PC-9 (cell line): ENCODE measurements at regions not wholly inside any gene's neighbourhood (a gene's known extent, or its start where the extent isn't known, plus 50 kb on each side); places are given as distances from the start of the nearest gene placed in this dataset.

Experiments used
- BruUV-seq: library from RNA; stranded (reverse); fragments of 400-500 nt; replicated peaks from 2 replicates; lab custom pipeline; 2021; lab: Mats Ljungman, UMichigan
- CTCF ChIA-PET: fragments of 300-600 bp; sonication (Branson Sonifier 250); formaldehyde crosslinking; loops from one replicate; lab custom pipeline; 2022; ENCODE audit warnings: antibody characterized with exemption; lab: Charles Lee
- POLR2A ChIA-PET: fragments of 300-600 bp; sonication (Branson Sonifier 250); formaldehyde crosslinking; loops from one replicate; lab custom pipeline; 2022; ENCODE audit warnings: antibody characterized with exemption; ENCODE audit not compliant: unreplicated experiment; lab: Charles Lee
- DNase-seq, 2 experiments: peaks; one replicate each; pipeline versions ENCODE4 v3.0.0 to v3.0.0-alpha.2; 2015 to 2022; ENCODE audit warnings: mixed read lengths in 1 of 2
- H2AFZ ChIP-seq: fragments of 200-600 bp; sonication (generic); 2 replicates; pipeline ENCODE4 v1.8.1; 2017; ENCODE audit warnings: antibody characterized with exemption
- H3F3A ChIP-seq: fragments of 200-600 bp; sonication (generic); 2 replicates; pipeline ENCODE4 v1.8.1; 2017; ENCODE audit warnings: antibody characterized with exemption, mild to moderate bottlenecking, low read depth; ENCODE audit not compliant: insufficient read depth
- H3K27ac ChIP-seq: fragments of 200-600 bp; sonication (generic); 2 replicates; pipeline ENCODE4 v1.6.1; 2016; ENCODE audit warnings: mixed run types
- H3K27me3 ChIP-seq: fragments of 200-600 bp; sonication (generic); 2 replicates; pipeline ENCODE4 v1.6.1; 2016; ENCODE audit warnings: low read depth, mixed run types; ENCODE audit not compliant: insufficient read depth
- H3K36me3 ChIP-seq: fragments of 200-600 bp; sonication (generic); 2 replicates; pipeline ENCODE4 v1.6.1; 2016; ENCODE audit warnings: low read depth, mixed run types
- H3K4me1 ChIP-seq: fragments of 200-600 bp; sonication (generic); replicated peaks from 2 replicates; pipeline ENCODE4 v1.6.1; 2016; ENCODE audit warnings: mixed run types; ENCODE audit not compliant: insufficient read depth
- H3K4me2 ChIP-seq: fragments of 200-600 bp; sonication (generic); 2 replicates; pipeline ENCODE4 v1.6.1; 2017; ENCODE audit warnings: mixed run types
- H3K4me3 ChIP-seq: fragments of 200-600 bp; sonication (generic); 2 replicates; pipeline ENCODE4 v1.6.1; 2016; ENCODE audit warnings: mixed run types
- H3K79me2 ChIP-seq: fragments of 200-600 bp; sonication (generic); 2 replicates; pipeline ENCODE4 v1.6.1; 2017; ENCODE audit warnings: low read depth, mixed run types
- H3K9me2 ChIP-seq: fragments of 200-600 bp; sonication (generic); 2 replicates; pipeline ENCODE4 v1.8.1; 2017; ENCODE audit warnings: mild to moderate bottlenecking; ENCODE audit not compliant: insufficient read depth
- H3K9me3 ChIP-seq: fragments of 200-600 bp; sonication (generic); 2 replicates; pipeline ENCODE4 v1.8.1; 2016; ENCODE audit warnings: low read depth; ENCODE audit not compliant: insufficient read depth
- H4K20me1 ChIP-seq: fragments of 200-600 bp; sonication (generic); 2 replicates; pipeline ENCODE4 v1.8.1; 2017; ENCODE audit not compliant: insufficient read depth
- CTCF ChIP-seq: fragments of 200-600 bp; sonication (generic); conservative IDR thresholded peaks from 2 replicates; pipeline ENCODE4 v1.6.1; 2017; ENCODE audit warnings: mixed run types, antibody characterized with exemption, mild to moderate bottlenecking, moderate library complexity
- EZH2 ChIP-seq: fragments of 200-600 bp; sonication (generic); IDR thresholded peaks from 2 replicates; pipeline ENCODE4 v1.8.0; 2017; ENCODE audit warnings: antibody characterized with exemption, low read depth
- intact Hi-C: fragments of 100-400 bp; cut with micrococcal nuclease; formaldehyde crosslinking; loops from one replicate; pipeline ENCODE4 v1.10.0; 2022; ENCODE audit not compliant: unreplicated experiment

GRCh38 chr5:74266836-74267235 lies 373.7 kb downstream of the ENC1 start:
- no peak overlapping the region for H2AFZ ChIP-seq
- POLR2A ChIA-PET = no interaction called here

GRCh38 chr5:74266132-74266531 lies 374.4 kb downstream of the ENC1 start:
- Histone ChIP-seq H3K9me2 (no peaks in the 10 kb centered on the region; the same call in 1 of the 2 replicates), H3K79me2 (no peaks in the 10 kb centered on the region), H3K27ac (no peak overlapping the region), H4K20me1 (no peaks in the 10 kb centered on the region), H3F3A (no peaks in the 10 kb centered on the region; the same call in 1 of the 2 replicates), H3K9me3 (peaks cover 5% of the 10 kb centered on the region; the same call in 1 of the 2 replicates), H3K4me1 (peaks cover 23% of the 10 kb centered on the region), H3K36me3 (no peaks in the 10 kb centered on the region), H3K27me3 (no peaks in the 10 kb centered on the region), H3K4me2 (no peak overlapping the region), H3K4me3 (no peak overlapping the region), H2AFZ (no peak overlapping the region)
- TF ChIP-seq EZH2 (no peak), CTCF (no peak)
- intact Hi-C loops = no loop called here
- DNase-seq = no peak
- POLR2A ChIA-PET = no interaction called here
- BruUV-seq = no TSS peak
- CTCF ChIA-PET = no interaction called here

More at GRCh38 chr5:74266836-74267235, 373.7 kb downstream of the ENC1 start:
- H3K27ac ChIP-seq = no peak overlapping the region
- no peaks in the 10 kb centered on the region for H4K20me1 ChIP-seq
- peaks cover 23% of the 10 kb centered on the region for H3K4me1 ChIP-seq
- peaks cover 6% of the 10 kb centered on the region; the same call in 1 of the 2 replicates for H3K9me3 ChIP-seq
- no peaks in the 10 kb centered on the region; the same call in 1 of the 2 replicates for H3F3A ChIP-seq
- H3K36me3 ChIP-seq = no peaks in the 10 kb centered on the region
- H3K79me2 ChIP-seq = no peaks in the 10 kb centered on the region
- CTCF ChIA-PET = no interaction called here
- H3K27me3 ChIP-seq = no peaks in the 10 kb centered on the region
- no TSS peak for BruUV-seq
- intact Hi-C loops = no loop called here
- H3K9me2 ChIP-seq = no peaks in the 10 kb centered on the region; the same call in 1 of the 2 replicates
- TF ChIP-seq CTCF (no peak), EZH2 (no peak)
- no peak overlapping the region for H3K4me2 ChIP-seq
- H3K4me3 ChIP-seq = no peak overlapping the region
- no peak for DNase-seq

- peaks cover 11% of the 10 kb centered on the region for H3F3A ChIP-seq
- BruUV-seq = no TSS peak
- H2AFZ ChIP-seq = no peak overlapping the region
- no peak overlapping the region for H3K4me2 ChIP-seq
- H3K27ac ChIP-seq = peak overlapping the region; percentile 2; the same call in 1 of the 2 replicates
- H4K20me1 ChIP-seq = no peaks in the 10 kb centered on the region
- peaks cover 43% of the 10 kb centered on the region for H3K4me1 ChIP-seq
- no peaks in the 10 kb centered on the region for H3K9me2 ChIP-seq
- intact Hi-C loops = no loop called here
- no peaks in the 10 kb centered on the region for H3K27me3 ChIP-seq
- DNase-seq = no peak
- no peaks in the 10 kb centered on the region for H3K79me2 ChIP-seq
- CTCF ChIA-PET = no interaction called here
- no peak overlapping the region for H3K4me3 ChIP-seq
- TF ChIP-seq CTCF = no peak
- no peak for TF ChIP-seq EZH2
- POLR2A ChIA-PET = interaction anchor here (0.5 kb wide), 1 partner anchor 278 kb away, joined by 6 read pairs; no protein-coding TSS in a partner anchor
- no peaks in the 10 kb centered on the region for H3K36me3 ChIP-seq
- no peaks in the 10 kb centered on the region for H3K9me3 ChIP-seq
Observed at GRCh38 chr5:74262544-74263207, 377.9 kb downstream of the ENC1 start.
